Uterus (tissue), 2 donors: ENCODE measurements at regions not wholly inside any gene's neighbourhood (a gene's known extent, or its start where the extent isn't known, plus 50 kb on each side); places are given as distances from the start of the nearest gene placed in this dataset.

Experiments used
- CTCF ChIP-seq, 4 experiments: fragments of 200-600 bp in 2 of 4; fragments of 450-650 bp in 2 of 4; sonication (generic) in 2 of 4; IDR thresholded peaks; one replicate each; pipeline ENCODE4 v1.5.1; 2016 to 2019; ENCODE audit warnings: antibody characterized with exemption in 4 of 4, mild to moderate bottlenecking in 2 of 4, moderate library complexity in 1 of 4
- POLR2A ChIP-seq, 2 donors: fragments of 450-650 bp; IDR thresholded peaks; one replicate each; pipeline ENCODE4 v1.6.1; 2016; ENCODE audit warnings: antibody characterized with exemption in 2 of 2, mild to moderate bottlenecking in 1 of 2, moderate library complexity in 1 of 2

- no peak for TF ChIP-seq CTCF (IDR thresholded peaks at IDR 0.05)
- TF ChIP-seq POLR2A (IDR thresholded peaks at IDR 0.05) = no peak
These were observed 475.7 kb downstream of the PRKD1 start for GRCh38 chr14:29451941-29452340.
